Esophagus muscularis mucosa (tissue), 3 donors: ENCODE measurements at regions not wholly inside any gene's neighbourhood (a gene's known extent, or its start where the extent isn't known, plus 50 kb on each side); places are given as distances from the start of the nearest gene placed in this dataset.

Experiments used
- POLR2A ChIP-seq: fragments of 450-650 bp; IDR thresholded peaks from one replicate; pipeline ENCODE4 v1.6.1; 2017; ENCODE audit warnings: antibody characterized with exemption, moderate library complexity, mild to moderate bottlenecking, low read depth
- TF ChIP-seq, protein P1 (sequence below), 3 experiments: fragments of 200-600 bp in 2 of 3; fragments of 450-650 bp in 1 of 3; sonication (generic) in 2 of 3; IDR thresholded peaks; one replicate each; pipeline ENCODE4 v1.5.1; 2017 to 2019; ENCODE audit warnings: antibody characterized with exemption in 3 of 3, mild to moderate bottlenecking in 2 of 3, moderate library complexity in 1 of 3

DNA sequence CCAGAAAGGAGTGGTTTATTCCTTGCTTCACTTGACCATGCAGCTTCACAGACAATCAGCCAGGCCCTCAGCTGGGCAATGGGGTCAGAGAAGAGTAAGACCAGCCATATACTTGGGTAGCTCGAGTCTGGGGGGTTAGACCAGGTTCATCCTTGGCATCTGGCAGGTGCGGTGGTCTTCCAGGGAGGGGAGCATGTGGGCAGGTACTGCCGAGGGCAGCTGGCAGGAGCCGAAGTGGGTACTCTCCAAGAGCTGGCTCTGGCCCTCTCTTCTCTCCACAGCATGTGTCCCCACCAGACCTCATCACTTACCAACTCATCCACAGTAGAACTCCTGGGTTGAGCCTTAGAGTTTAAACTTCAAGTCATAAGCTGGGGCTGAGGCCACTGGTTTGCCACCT, 156.8 kb downstream of the FOXD2 start:
- TF ChIP-seq, protein P1, sequence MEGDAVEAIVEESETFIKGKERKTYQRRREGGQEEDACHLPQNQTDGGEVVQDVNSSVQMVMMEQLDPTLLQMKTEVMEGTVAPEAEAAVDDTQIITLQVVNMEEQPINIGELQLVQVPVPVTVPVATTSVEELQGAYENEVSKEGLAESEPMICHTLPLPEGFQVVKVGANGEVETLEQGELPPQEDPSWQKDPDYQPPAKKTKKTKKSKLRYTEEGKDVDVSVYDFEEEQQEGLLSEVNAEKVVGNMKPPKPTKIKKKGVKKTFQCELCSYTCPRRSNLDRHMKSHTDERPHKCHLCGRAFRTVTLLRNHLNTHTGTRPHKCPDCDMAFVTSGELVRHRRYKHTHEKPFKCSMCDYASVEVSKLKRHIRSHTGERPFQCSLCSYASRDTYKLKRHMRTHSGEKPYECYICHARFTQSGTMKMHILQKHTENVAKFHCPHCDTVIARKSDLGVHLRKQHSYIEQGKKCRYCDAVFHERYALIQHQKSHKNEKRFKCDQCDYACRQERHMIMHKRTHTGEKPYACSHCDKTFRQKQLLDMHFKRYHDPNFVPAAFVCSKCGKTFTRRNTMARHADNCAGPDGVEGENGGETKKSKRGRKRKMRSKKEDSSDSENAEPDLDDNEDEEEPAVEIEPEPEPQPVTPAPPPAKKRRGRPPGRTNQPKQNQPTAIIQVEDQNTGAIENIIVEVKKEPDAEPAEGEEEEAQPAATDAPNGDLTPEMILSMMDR (IDR thresholded peaks at IDR 0.05): no peak
- TF ChIP-seq POLR2A: no peak
